ENCODE measurements at regions not wholly inside any gene's neighbourhood (a gene's known extent, or its start where the extent isn't known, plus 50 kb on each side); places are given as distances from the start of the nearest gene placed in this dataset.

DNA sequence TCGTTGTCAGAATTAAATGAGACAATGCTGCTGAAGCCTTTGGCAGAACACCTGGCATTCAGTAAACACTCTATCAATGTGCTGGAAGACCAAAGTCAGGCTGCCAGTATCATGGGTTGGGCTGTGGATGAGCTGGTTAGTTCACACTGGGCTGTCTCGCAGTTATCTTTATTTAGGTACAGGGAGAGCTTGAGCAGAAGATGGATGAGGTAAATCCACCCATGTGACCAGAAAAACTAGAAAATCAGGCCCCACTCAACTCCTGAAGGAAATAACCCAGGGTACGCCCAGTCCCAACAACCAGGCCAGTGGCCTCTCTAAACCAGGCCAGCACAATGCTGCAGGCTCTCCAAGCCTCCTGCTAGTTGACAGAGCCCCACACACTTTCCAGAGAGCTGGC lies 330.3 kb downstream of the TNS1 start:
- TF ChIP-seq, protein P1, sequence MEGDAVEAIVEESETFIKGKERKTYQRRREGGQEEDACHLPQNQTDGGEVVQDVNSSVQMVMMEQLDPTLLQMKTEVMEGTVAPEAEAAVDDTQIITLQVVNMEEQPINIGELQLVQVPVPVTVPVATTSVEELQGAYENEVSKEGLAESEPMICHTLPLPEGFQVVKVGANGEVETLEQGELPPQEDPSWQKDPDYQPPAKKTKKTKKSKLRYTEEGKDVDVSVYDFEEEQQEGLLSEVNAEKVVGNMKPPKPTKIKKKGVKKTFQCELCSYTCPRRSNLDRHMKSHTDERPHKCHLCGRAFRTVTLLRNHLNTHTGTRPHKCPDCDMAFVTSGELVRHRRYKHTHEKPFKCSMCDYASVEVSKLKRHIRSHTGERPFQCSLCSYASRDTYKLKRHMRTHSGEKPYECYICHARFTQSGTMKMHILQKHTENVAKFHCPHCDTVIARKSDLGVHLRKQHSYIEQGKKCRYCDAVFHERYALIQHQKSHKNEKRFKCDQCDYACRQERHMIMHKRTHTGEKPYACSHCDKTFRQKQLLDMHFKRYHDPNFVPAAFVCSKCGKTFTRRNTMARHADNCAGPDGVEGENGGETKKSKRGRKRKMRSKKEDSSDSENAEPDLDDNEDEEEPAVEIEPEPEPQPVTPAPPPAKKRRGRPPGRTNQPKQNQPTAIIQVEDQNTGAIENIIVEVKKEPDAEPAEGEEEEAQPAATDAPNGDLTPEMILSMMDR (IDR thresholded peaks at IDR 0.05; ENCODE audit: insufficient read depth, low read length, poor library complexity, severe bottlenecking), result no peak
- TF ChIP-seq EZH2phosphoT487 (conservative IDR thresholded peaks at IDR 0.05; ENCODE audit: low read length), result no peak

Data from SU-DHL-6 (cell line).